C4-2B (cell line): ENCODE measurements at regions not wholly inside any gene's neighbourhood (a gene's known extent, or its start where the extent isn't known, plus 50 kb on each side); places are given as distances from the start of the nearest gene placed in this dataset.

Experiments
- H3K27ac ChIP-seq: fragments of 450-650 bp; 2 replicates; pipeline ENCODE4 v1.5.1; 2017
- CTCF ChIP-seq: fragments of 450-650 bp; conservative IDR thresholded peaks from 2 replicates; pipeline ENCODE4 v1.5.1; 2017; ENCODE audit warnings: mild to moderate bottlenecking
- ZFX ChIP-seq: fragments of 450-650 bp; IDR thresholded peaks from 2 replicates; pipeline ENCODE4 v1.6.1; 2017

- H3K27ac ChIP-seq = no peak overlapping the region
- no peak for TF ChIP-seq CTCF
- no peak for TF ChIP-seq ZFX
These were observed 270.7 kb upstream of the LRTM1 start for GRCh38 chr3:55198554-55198953.

- no peak overlapping the region for H3K27ac ChIP-seq
- TF ChIP-seq CTCF = no peak
- TF ChIP-seq ZFX = no peak
These were observed 269.2 kb upstream of the LRTM1 start for GRCh38 chr3:55197021-55197420.

GRCh38 chr3:55196495-55196894 is 268.6 kb upstream of the LRTM1 start:
- TF ChIP-seq CTCF = no peak
- no peak overlapping the region for H3K27ac ChIP-seq

- H3K27ac ChIP-seq = no peak overlapping the region
- TF ChIP-seq CTCF (no peak), ZFX (no peak)
These were observed 266.5 kb upstream of the LRTM1 start for GRCh38 chr3:55194376-55194775.

GRCh38 chr3:55191911-55192775 is 264.3 kb upstream of the LRTM1 start:
- TF ChIP-seq CTCF (no peak), ZFX (no peak)
- H3K27ac ChIP-seq = no peak overlapping the region

- H3K27ac ChIP-seq = no peak overlapping the region
These were observed 262.5 kb upstream of the LRTM1 start for GRCh38 chr3:55190331-55190730.

More at GRCh38 chr3:55190331-55190730, 262.5 kb upstream of the LRTM1 start:
- TF ChIP-seq ZFX (no peak), CTCF (no peak)
